Tongue (tissue), 2 donors: ENCODE measurements at regions not wholly inside any gene's neighbourhood (a gene's known extent, or its start where the extent isn't known, plus 50 kb on each side); places are given as distances from the start of the nearest gene placed in this dataset. TPM values are rescaled to one million over a fixed set of nuclear protein-coding genes. Genes with fewer than 3 reads are reported as not detected.

Experiments used
- DNase-seq: peaks from one replicate; pipeline ENCODE4 v3.0.0-alpha.2; 2015
- small RNA-seq: library from RNA; depleted of rRNA; stranded (forward); fragments of <200 nt; gene quantifications from one replicate; pipeline ENCODE3, GENCODE V24; 2014; ENCODE audit warnings: low replicate concordance

- peak; percentile 4 for DNase-seq
These were observed 465.3 kb downstream of the PRKD1 start for GRCh38 chr14:29462321-29462720.

- no peak for DNase-seq
These were observed 464.9 kb downstream of the PRKD1 start for GRCh38 chr14:29462772-29463171.

- no peak for DNase-seq
These were observed 463.8 kb downstream of the PRKD1 start for GRCh38 chr14:29463727-29464395.

- no peak for DNase-seq
These were observed 462.6 kb downstream of the PRKD1 start for GRCh38 chr14:29465095-29465494.

GRCh38 chr14:29475641-29476040, 452.0 kb downstream of the PRKD1 start:
- DNase-seq, result no peak

- no peak for DNase-seq
These were observed 441.5 kb downstream of the PRKD1 start for GRCh38 chr14:29486132-29486531.

GRCh38 chr14:29489911-29490425, 437.7 kb downstream of the PRKD1 start:
- no peak for DNase-seq

- DNase-seq, result no peak
These were observed 433.8 kb downstream of the PRKD1 start for GRCh38 chr14:29493849-29494248.

GRCh38 chr14:29494312-29494711, 433.3 kb downstream of the PRKD1 start:
- DNase-seq, result no peak

GRCh38 chr14:29503903-29504302, 423.7 kb downstream of the PRKD1 start:
- no peak for DNase-seq

GRCh38 chr14:29518335-29518734, 409.3 kb downstream of the PRKD1 start:
- no peak for DNase-seq

- no peak for DNase-seq
These were observed 406.0 kb downstream of the PRKD1 start for GRCh38 chr14:29521526-29522137.

Small RNAs in the stretch of these regions (small RNA-seq; reads per million reads assigned to genes)
- gene RF00019 (not detected), gene RNU11-5P (not detected), gene RNU6-864P (not detected)
